BLaER1 (cell line): ENCODE measurements at regions not wholly inside any gene's neighbourhood (a gene's known extent, or its start where the extent isn't known, plus 50 kb on each side); places are given as distances from the start of the nearest gene placed in this dataset.

Experiments
- H3K27ac ChIP-seq: shearing (Covaris generic); formaldehyde crosslinking; 2 replicates; pipeline ENCODE4 v1.8.1; 2022
- H3K27me3 ChIP-seq: shearing (Covaris generic); formaldehyde crosslinking; 2 replicates; pipeline ENCODE4 v1.8.1; 2022
- H3K36me3 ChIP-seq: shearing (Covaris generic); formaldehyde crosslinking; 2 replicates; pipeline ENCODE4 v1.8.1; 2022
- H3K4me1 ChIP-seq: shearing (Covaris generic); formaldehyde crosslinking; 2 replicates; pipeline ENCODE4 v1.8.1; 2022
- H3K4me2 ChIP-seq: shearing (Covaris generic); formaldehyde crosslinking; 2 replicates; pipeline ENCODE4 v1.8.1; 2022
- H3K4me3 ChIP-seq: shearing (Covaris generic); formaldehyde crosslinking; 2 replicates; pipeline ENCODE4 v1.8.1; 2022
- H3K9ac ChIP-seq: shearing (Covaris generic); formaldehyde crosslinking; 2 replicates; pipeline ENCODE4 v1.8.1; 2022
- H3K9me3 ChIP-seq: shearing (Covaris generic); formaldehyde crosslinking; 2 replicates; pipeline ENCODE4 v1.8.1; 2022
- H4K20me1 ChIP-seq: shearing (Covaris generic); formaldehyde crosslinking; 2 replicates; pipeline ENCODE4 v1.8.1; 2022
- Cebpa-rat ChIP-seq: shearing (Covaris generic); IDR thresholded peaks from 2 replicates; pipeline ENCODE4 v1.8.1; 2022

DNA sequence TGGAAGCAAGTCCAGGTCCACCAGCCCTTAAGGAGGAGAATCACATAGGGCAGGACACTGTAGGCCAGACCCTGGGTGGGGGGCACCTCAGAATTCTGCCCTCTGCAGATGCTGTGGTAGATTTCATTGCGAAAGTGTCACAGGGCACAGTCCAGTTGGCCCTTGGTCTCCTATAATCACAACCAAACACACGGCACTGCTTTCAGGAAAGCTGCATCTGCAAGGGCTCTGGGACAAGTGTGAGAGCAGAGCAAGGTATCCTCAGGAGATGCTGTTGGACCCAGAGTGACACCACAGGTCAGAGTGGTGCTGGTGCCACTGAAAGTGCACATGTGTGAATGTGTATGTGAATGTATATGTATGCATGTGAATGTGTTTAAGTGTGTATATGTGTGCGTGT, 88.6 kb upstream of the MBNL2 start:
- TF ChIP-seq Cebpa-rat = no peak
- Histone ChIP-seq H3K27me3 (no peaks in the 10 kb centered on the region), H3K27ac (no peak overlapping the region), H3K36me3 (no peaks in the 10 kb centered on the region), H3K9ac (no peak overlapping the region), H3K4me1 (no peaks in the 10 kb centered on the region), H3K4me3 (no peak overlapping the region), H3K4me2 (no peak overlapping the region), H3K9me3 (no peaks in the 10 kb centered on the region), H4K20me1 (no peaks in the 10 kb centered on the region)

DNA sequence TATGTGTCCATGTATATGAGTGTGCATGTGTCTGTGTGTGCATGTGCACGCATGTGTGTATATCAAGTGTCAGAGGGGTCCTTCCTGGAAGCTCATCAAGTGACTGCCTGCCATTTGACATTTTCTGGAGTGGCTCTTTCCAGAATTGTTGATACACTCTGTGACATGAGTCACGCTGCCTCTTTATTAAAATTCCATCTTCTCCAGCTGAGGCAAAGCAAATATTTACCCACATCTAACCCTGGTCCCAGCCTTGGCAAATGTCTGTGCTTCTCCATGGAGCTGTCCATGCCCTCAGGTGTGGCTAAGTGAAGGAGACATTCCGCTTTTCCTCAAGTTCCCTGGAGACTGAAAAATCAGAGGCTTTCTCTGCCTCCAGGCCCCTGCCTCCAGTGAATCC, 88.2 kb upstream of the MBNL2 start:
- TF ChIP-seq Cebpa-rat = no peak
- no peaks in the 10 kb centered on the region for H3K27me3 ChIP-seq
- no peaks in the 10 kb centered on the region for H3K4me1 ChIP-seq
- H3K36me3 ChIP-seq = no peaks in the 10 kb centered on the region
- no peak overlapping the region for H3K4me3 ChIP-seq
- no peaks in the 10 kb centered on the region for H3K9me3 ChIP-seq
- no peak overlapping the region for H3K9ac ChIP-seq
- no peaks in the 10 kb centered on the region for H4K20me1 ChIP-seq
- no peak overlapping the region for H3K4me2 ChIP-seq
- no peak overlapping the region for H3K27ac ChIP-seq

DNA sequence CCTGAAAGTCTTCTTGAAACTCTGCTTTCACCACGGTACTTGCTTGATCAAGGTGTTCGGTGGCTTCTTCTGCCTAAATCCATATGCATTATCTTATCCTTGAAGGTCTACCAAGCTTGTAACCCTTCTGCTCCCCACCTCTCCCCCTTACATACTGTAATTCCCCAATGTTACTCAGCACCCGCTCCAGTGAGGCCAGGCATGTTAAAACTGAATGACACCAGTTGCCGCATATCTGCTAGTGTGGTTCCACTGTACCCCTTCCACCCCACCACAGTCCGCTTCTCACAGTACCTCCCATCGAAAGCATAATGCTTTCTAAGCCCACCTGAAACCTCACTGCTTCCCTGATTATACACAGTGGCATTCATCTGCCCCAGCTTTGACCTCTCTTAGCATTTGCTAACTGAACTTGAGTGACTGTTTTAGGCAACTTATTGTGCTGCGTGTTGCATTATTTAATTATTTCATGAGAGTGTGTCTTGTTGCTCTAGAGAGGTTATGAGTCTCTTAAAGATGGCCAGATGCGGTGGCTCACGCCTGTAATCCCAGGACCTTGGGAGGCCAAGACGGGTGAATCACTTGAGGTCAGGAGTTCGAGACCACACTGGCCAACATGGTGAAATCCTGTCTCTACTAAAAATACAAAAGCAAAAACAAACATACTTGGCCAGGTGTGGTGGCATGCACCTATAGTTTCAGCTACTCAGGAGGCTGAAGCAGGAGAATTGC, 87.6 kb upstream of the MBNL2 start:
- no peaks in the 10 kb centered on the region for H3K36me3 ChIP-seq
- no peak for TF ChIP-seq Cebpa-rat
- no peak overlapping the region for H3K4me2 ChIP-seq
- no peak overlapping the region for H3K27ac ChIP-seq
- H3K27me3 ChIP-seq = no peaks in the 10 kb centered on the region
- no peak overlapping the region for H3K9ac ChIP-seq
- H3K9me3 ChIP-seq = no peaks in the 10 kb centered on the region
- no peaks in the 10 kb centered on the region for H4K20me1 ChIP-seq
- H3K4me3 ChIP-seq = no peak overlapping the region
- H3K4me1 ChIP-seq = no peaks in the 10 kb centered on the region

DNA sequence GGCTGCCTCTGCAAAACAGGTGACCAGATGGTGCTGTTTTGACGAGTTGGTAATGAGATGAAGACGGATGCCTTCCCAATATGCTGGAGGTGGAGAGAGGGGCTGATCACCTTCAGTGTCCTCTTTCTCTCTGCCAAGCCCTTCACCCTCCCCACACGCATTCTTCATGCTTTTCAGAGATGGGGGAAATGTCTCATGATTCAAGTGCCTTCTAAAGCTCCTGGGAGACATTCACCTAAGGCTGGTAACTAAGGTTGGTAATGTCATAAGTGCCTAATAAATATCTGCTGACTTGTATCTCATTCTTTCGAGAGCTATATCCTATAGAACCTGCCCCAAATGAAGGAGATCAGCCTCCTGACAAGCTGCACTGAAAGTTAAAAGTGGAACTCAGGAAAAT, 86.2 kb upstream of the MBNL2 start:
- Histone ChIP-seq H3K9me3 (no peaks in the 10 kb centered on the region), H3K4me2 (no peak overlapping the region), H3K9ac (no peak overlapping the region), H3K27ac (no peak overlapping the region), H3K36me3 (no peaks in the 10 kb centered on the region), H3K27me3 (no peaks in the 10 kb centered on the region), H3K4me3 (no peak overlapping the region), H3K4me1 (no peaks in the 10 kb centered on the region), H4K20me1 (no peaks in the 10 kb centered on the region)
- no peak for TF ChIP-seq Cebpa-rat

DNA sequence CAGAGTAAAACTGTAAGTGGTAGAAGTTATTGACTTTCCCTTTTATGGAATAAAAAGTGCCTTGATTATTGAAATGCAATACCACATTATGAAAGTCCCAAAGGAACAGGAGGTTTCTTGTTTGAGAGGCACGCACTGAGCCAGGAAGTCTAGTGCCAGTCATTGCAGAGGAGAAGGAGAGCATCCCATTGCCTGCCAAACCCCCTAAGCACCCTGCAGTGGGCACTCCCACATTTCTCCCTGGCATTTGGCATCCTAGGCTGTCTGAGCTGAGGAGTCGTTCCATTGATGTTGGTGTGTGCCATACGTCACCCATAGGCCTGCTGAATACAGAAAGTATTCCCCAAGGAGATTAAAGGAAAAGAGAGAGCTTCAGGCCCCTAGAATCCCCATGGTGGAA, 85.7 kb upstream of the MBNL2 start:
- Histone ChIP-seq H3K4me3 (no peak overlapping the region), H4K20me1 (no peaks in the 10 kb centered on the region), H3K27ac (no peak overlapping the region), H3K4me2 (no peak overlapping the region), H3K27me3 (no peaks in the 10 kb centered on the region), H3K36me3 (no peaks in the 10 kb centered on the region), H3K4me1 (no peaks in the 10 kb centered on the region), H3K9ac (no peak overlapping the region), H3K9me3 (no peaks in the 10 kb centered on the region)
- TF ChIP-seq Cebpa-rat = no peak

DNA sequence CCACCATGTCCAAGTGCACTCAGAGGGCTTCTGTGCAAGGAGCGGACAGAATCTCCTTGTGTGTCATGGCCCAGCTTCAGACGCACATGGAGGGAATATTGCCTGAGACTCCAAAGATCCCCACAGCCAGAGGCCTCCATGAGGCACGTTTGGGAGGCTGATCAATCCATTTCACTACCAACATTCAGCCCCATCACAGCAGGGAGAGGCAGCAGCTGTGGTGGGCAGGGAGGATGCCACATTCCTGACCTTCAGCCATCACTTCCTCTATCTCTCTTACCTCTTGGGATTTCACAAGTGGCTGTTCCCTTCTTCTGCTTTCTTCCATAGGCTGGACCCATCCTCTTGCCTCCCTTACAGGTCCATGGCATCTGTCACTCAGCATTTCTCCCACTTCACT, 82.4 kb upstream of the MBNL2 start:
- no peak for TF ChIP-seq Cebpa-rat
- H3K27ac ChIP-seq = no peak overlapping the region
- no peak overlapping the region for H3K4me3 ChIP-seq
- no peaks in the 10 kb centered on the region for H3K4me1 ChIP-seq
- no peak overlapping the region for H3K4me2 ChIP-seq
- no peaks in the 10 kb centered on the region for H4K20me1 ChIP-seq
- H3K9ac ChIP-seq = no peak overlapping the region
- no peaks in the 10 kb centered on the region for H3K36me3 ChIP-seq
- no peaks in the 10 kb centered on the region for H3K9me3 ChIP-seq
- H3K27me3 ChIP-seq = no peaks in the 10 kb centered on the region

DNA sequence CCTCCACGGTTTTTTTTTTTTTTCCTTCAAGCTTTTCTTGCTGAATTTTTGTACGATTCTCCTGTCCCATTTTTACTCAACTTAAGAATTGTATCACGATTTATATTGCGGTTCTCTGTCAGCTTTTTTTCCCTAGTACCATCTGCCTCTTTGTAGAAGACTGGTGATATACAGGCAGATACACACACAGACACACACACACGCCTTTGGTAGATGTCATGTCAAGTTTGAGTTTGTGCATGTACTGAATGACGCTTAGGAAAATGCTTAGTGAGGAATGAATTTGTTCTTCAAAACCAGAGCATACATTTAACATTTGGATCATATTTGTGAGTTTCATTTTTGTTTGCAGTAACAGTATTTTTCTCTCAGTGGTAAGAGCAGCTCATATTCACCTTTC, 82.0 kb upstream of the MBNL2 start:
- H3K4me1 ChIP-seq = no peaks in the 10 kb centered on the region
- no peaks in the 10 kb centered on the region for H3K9me3 ChIP-seq
- H3K27me3 ChIP-seq = no peaks in the 10 kb centered on the region
- H4K20me1 ChIP-seq = no peaks in the 10 kb centered on the region
- no peak overlapping the region for H3K4me2 ChIP-seq
- H3K27ac ChIP-seq = no peak overlapping the region
- no peak overlapping the region for H3K9ac ChIP-seq
- no peak overlapping the region for H3K4me3 ChIP-seq
- TF ChIP-seq Cebpa-rat = no peak
- H3K36me3 ChIP-seq = no peaks in the 10 kb centered on the region

DNA sequence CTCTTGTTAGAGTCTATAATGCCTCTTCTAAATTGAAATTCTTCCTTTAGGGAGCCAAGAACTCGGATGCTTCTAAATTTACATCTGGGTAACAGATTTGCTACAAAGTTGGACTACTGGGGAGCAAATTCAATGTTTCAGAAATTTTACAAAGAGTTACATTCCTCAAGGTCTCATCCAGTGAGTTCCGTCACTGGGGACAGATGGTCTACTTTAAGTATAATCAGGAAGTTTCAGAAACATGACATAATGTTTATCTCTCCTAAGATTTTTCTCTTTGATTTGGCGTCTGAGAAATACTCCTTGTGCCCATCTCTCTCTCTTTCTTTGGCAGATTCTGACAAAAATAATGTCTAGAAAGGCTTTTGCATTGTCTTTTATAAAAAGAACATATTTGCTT, 81.5 kb upstream of the MBNL2 start:
- Histone ChIP-seq H3K9me3 (no peaks in the 10 kb centered on the region), H3K36me3 (no peaks in the 10 kb centered on the region), H3K4me1 (no peaks in the 10 kb centered on the region), H3K27me3 (no peaks in the 10 kb centered on the region), H4K20me1 (no peaks in the 10 kb centered on the region), H3K4me3 (no peak overlapping the region), H3K27ac (no peak overlapping the region), H3K9ac (no peak overlapping the region), H3K4me2 (no peak overlapping the region)
- TF ChIP-seq Cebpa-rat = no peak

DNA sequence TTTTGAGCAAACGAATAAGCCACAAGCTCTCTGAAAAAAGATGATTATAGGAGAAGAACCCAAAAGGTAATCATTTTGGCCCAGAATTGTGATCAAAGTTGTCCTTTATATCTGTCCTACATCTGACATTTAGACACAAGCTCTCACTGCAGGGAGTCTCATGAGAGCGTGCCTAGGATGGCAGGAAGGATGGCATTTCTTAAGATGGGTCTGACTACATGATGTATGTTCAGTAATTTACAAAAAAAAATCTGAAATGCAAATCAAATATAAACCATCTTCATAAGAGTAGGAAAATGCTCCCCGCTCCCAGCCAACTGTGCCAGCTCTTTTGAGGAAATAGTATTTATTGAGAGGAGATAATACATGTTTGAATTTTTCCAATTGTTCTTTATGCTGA, 81.0 kb upstream of the MBNL2 start:
- no peaks in the 10 kb centered on the region for H3K9me3 ChIP-seq
- TF ChIP-seq Cebpa-rat = no peak
- H3K4me2 ChIP-seq = no peak overlapping the region
- no peaks in the 10 kb centered on the region for H3K27me3 ChIP-seq
- no peaks in the 10 kb centered on the region for H3K36me3 ChIP-seq
- no peak overlapping the region for H3K4me3 ChIP-seq
- H3K4me1 ChIP-seq = no peaks in the 10 kb centered on the region
- H4K20me1 ChIP-seq = no peaks in the 10 kb centered on the region
- H3K27ac ChIP-seq = no peak overlapping the region
- H3K9ac ChIP-seq = no peak overlapping the region

DNA sequence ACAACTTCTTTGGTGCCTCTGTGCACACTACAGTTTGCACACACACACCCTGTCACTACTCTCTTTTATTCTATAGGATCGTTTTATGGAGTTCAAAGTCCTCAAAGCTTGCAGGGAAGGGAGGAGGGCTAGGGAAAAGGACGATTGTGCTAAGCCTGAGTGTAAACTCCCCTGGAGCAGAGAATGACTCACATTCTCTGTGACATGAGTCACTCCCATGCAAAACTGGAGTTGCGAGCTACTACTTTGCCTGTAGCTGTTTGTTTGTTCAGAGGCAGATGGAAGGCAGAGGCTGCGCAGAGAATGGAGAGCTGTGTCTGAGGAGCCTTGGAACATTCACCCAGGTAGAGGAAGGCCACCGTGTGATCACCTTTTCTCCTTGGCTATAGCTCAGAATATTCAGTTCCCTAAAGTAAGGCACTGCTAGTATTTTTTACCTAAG, 80.5 kb upstream of the MBNL2 start:
- no peaks in the 10 kb centered on the region for H4K20me1 ChIP-seq
- no peak overlapping the region for H3K4me3 ChIP-seq
- no peaks in the 10 kb centered on the region for H3K4me1 ChIP-seq
- H3K27me3 ChIP-seq = no peaks in the 10 kb centered on the region
- no peak overlapping the region for H3K9ac ChIP-seq
- no peaks in the 10 kb centered on the region for H3K9me3 ChIP-seq
- no peak overlapping the region for H3K27ac ChIP-seq
- TF ChIP-seq Cebpa-rat = no peak
- no peaks in the 10 kb centered on the region for H3K36me3 ChIP-seq
- no peak overlapping the region for H3K4me2 ChIP-seq

DNA sequence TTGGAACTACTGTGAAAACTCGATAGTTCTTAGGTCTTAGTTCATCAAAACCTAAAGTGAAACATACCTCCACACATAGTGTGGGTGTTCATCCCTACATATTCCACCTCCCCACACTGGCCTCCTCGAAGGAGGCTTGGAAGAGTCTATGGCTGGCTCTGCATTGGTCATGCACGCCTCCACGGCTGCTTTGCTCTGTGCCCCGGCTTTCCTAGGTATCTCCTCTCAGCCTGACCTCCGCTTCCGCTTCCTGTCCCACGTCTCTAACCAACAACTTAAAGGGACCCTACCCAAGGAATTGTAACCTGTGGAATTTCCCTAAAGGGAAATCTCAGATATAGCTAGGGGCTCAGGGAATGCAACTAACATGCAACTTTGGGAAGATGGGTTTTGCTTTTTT, 79.7 kb upstream of the MBNL2 start:
- H3K4me2 ChIP-seq = no peak overlapping the region
- H3K27me3 ChIP-seq = no peaks in the 10 kb centered on the region

More for the DNA sequence above, 79.7 kb upstream of the MBNL2 start:
- H3K9ac ChIP-seq = no peak overlapping the region
- H3K9me3 ChIP-seq = no peaks in the 10 kb centered on the region
- no peaks in the 10 kb centered on the region for H3K4me1 ChIP-seq
- no peak overlapping the region for H3K27ac ChIP-seq
- H4K20me1 ChIP-seq = no peaks in the 10 kb centered on the region
- TF ChIP-seq Cebpa-rat = no peak
- H3K4me3 ChIP-seq = no peak overlapping the region
- H3K36me3 ChIP-seq = no peaks in the 10 kb centered on the region
